OCI-LY1 (cell line): ENCODE measurements at regions not wholly inside any gene's neighbourhood (a gene's known extent, or its start where the extent isn't known, plus 50 kb on each side); places are given as distances from the start of the nearest gene placed in this dataset.

Experiments used
- H2AFZ ChIP-seq: fragments of 200-600 bp; sonication (generic), shearing (Covaris generic); 2 replicates; pipeline ENCODE4 v1.6.0; 2014; ENCODE audit warnings: antibody characterized with exemption, mild to moderate bottlenecking, low read length
- H3F3A ChIP-seq: fragments of 200-600 bp; sonication (generic), shearing (Covaris generic); 2 replicates; pipeline ENCODE4 v1.6.0; 2014; ENCODE audit warnings: mild to moderate bottlenecking, antibody characterized with exemption, low read length, moderate library complexity; ENCODE audit not compliant: insufficient read depth
- H3K27ac ChIP-seq: fragments of 200-600 bp; sonication (generic); 2 replicates; pipeline ENCODE4 v1.5.1; 2014; ENCODE audit warnings: low read length, mixed run types, mild to moderate bottlenecking, low read depth; ENCODE audit not compliant: poor library complexity, severe bottlenecking
- H3K27me3 ChIP-seq: fragments of 200-600 bp; sonication (generic); 2 replicates; pipeline ENCODE4 v1.6.0; 2014; ENCODE audit warnings: antibody characterized with exemption, mild to moderate bottlenecking, low read length, moderate library complexity; ENCODE audit not compliant: insufficient read depth
- H3K36me3 ChIP-seq: fragments of 200-600 bp; sonication (generic); 2 replicates; pipeline ENCODE4 v1.6.1; 2014; ENCODE audit warnings: mild to moderate bottlenecking, antibody characterized with exemption, low read length, moderate library complexity, mixed read lengths; ENCODE audit not compliant: insufficient read depth
- H3K4me1 ChIP-seq: fragments of 200-600 bp; sonication (generic); 2 replicates; pipeline ENCODE4 v1.5.1; 2014; ENCODE audit warnings: mild to moderate bottlenecking, low read length, moderate library complexity; ENCODE audit not compliant: insufficient read depth, severe bottlenecking
- H3K4me2 ChIP-seq: fragments of 200-600 bp; sonication (generic), shearing (Covaris generic); 2 replicates; pipeline ENCODE4 v1.6.1; 2014; ENCODE audit warnings: low read length
- H3K4me3 ChIP-seq: fragments of 200-600 bp; sonication (generic); 2 replicates; pipeline ENCODE4 v1.5.1; 2014; ENCODE audit warnings: low read length, low read depth, mild to moderate bottlenecking, mixed read lengths; ENCODE audit not compliant: poor library complexity, severe bottlenecking
- H3K79me2 ChIP-seq: fragments of 200-600 bp; shearing (Covaris generic); 2 replicates; pipeline ENCODE4 v1.6.1; 2016; ENCODE audit warnings: mixed run types, low read length, mixed read lengths; ENCODE audit not compliant: insufficient read depth
- H3K9ac ChIP-seq: fragments of 200-600 bp; sonication (generic), shearing (Covaris generic); 2 replicates; pipeline ENCODE4 v1.6.1; 2014; ENCODE audit warnings: mild to moderate bottlenecking, low read length, mixed read lengths
- H3K9me2 ChIP-seq: fragments of 200-600 bp; sonication (generic), shearing (Covaris generic); 2 replicates; pipeline ENCODE4 v1.6.1; 2014; ENCODE audit warnings: low read depth, mild to moderate bottlenecking, low read length, mixed read lengths
- H3K9me3 ChIP-seq: fragments of 200-600 bp; shearing (Covaris generic); 2 replicates; pipeline ENCODE4 v1.6.1; 2014; ENCODE audit warnings: low read length, mixed read lengths
- H4K20me1 ChIP-seq: fragments of 200-600 bp; sonication (generic), shearing (Covaris generic); 2 replicates; pipeline ENCODE4 v1.6.0; 2016; ENCODE audit warnings: mild to moderate bottlenecking, low read length; ENCODE audit not compliant: insufficient read depth
- EZH2 ChIP-seq: fragments of 200-600 bp; sonication (generic), shearing (Covaris generic); IDR thresholded peaks from 2 replicates; pipeline ENCODE4 v1.8.0; 2017; ENCODE audit warnings: borderline replicate concordance, mixed run types, mild to moderate bottlenecking, antibody characterized with exemption, low read length, moderate library complexity, mixed read lengths
- TF ChIP-seq, protein P1 (sequence below): fragments of 200-600 bp; sonication (generic), shearing (Covaris generic); IDR thresholded peaks from 2 replicates; pipeline ENCODE4 v1.5.1; 2017; ENCODE audit warnings: mild to moderate bottlenecking, antibody characterized with exemption, low read length, moderate library complexity, mixed read lengths

DNA sequence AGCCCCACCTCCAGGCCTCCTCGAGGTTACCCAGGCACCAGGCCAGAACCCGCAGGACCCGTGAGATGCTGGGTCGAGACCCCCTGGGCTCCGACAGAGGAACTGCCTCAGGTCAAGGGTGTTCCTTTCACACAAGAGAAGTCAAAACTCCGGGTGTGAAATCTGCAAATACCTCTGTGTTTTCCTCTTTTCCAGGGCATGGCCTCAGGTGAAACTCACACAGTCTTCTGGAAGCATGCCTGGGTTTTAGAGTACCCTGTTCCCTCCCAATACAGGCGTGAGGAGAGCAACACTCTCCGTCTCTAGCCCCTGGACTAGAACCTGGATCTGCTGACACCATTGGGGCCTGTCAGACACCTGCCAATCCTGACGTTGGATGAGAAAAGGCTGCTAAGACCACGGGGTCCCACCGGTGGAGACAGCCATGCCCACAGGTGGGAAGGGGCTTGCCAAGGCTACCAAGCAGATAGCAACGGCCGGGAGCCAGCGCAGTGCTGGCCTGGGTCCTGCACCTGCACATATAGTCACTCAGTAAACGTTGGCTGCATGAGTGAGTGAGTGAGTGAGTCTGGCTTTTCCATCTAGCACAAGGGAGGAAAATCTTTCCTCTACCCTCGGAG lies 182.0 kb upstream of the PPP1R26 start:
- 0 out of 2 replicates have a peak, but pooled peaks cover 4% of the 10 kb centered on the region for H3K27me3 ChIP-seq
- H3F3A ChIP-seq: no peaks in the 10 kb centered on the region
- no peaks in the 10 kb centered on the region for H4K20me1 ChIP-seq
- no peaks in the 10 kb centered on the region for H3K9me3 ChIP-seq
- H3K36me3 ChIP-seq: no peaks in the 10 kb centered on the region
- no peak overlapping the region for H3K27ac ChIP-seq
- no peak overlapping the region for H3K4me2 ChIP-seq
- H3K79me2 ChIP-seq: no peaks in the 10 kb centered on the region
- no peaks in the 10 kb centered on the region for H3K4me1 ChIP-seq
- TF ChIP-seq, protein P1, sequence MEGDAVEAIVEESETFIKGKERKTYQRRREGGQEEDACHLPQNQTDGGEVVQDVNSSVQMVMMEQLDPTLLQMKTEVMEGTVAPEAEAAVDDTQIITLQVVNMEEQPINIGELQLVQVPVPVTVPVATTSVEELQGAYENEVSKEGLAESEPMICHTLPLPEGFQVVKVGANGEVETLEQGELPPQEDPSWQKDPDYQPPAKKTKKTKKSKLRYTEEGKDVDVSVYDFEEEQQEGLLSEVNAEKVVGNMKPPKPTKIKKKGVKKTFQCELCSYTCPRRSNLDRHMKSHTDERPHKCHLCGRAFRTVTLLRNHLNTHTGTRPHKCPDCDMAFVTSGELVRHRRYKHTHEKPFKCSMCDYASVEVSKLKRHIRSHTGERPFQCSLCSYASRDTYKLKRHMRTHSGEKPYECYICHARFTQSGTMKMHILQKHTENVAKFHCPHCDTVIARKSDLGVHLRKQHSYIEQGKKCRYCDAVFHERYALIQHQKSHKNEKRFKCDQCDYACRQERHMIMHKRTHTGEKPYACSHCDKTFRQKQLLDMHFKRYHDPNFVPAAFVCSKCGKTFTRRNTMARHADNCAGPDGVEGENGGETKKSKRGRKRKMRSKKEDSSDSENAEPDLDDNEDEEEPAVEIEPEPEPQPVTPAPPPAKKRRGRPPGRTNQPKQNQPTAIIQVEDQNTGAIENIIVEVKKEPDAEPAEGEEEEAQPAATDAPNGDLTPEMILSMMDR: no peak
- no peak for TF ChIP-seq EZH2
- H3K9me2 ChIP-seq: no peaks in the 10 kb centered on the region
- no peak overlapping the region for H3K4me3 ChIP-seq
- no peak overlapping the region for H2AFZ ChIP-seq
- H3K9ac ChIP-seq: no peak overlapping the region

DNA sequence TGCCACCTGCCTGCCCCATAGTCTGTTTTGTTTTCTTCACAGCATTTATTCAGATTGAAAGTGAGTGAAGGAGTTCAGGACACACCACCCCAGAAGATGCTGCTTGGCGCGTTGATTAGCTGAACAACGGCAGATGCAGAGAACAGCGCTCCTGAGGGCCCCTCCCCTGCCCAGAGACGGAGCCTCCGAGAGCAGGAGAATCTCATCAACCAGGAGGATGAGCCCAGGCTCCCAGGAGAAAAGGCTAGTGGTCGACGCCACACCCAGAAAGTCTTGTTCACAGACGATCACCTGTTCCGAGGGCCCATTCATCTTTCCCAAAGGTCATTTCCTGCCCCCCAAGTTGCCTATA lies 180.4 kb upstream of the PPP1R26 start:
- no peaks in the 10 kb centered on the region for H3K9me2 ChIP-seq
- no peaks in the 10 kb centered on the region for H3K36me3 ChIP-seq
- H3K4me2 ChIP-seq: no peak overlapping the region
- no peak overlapping the region for H3K9ac ChIP-seq
- H4K20me1 ChIP-seq: no peaks in the 10 kb centered on the region
- no peaks in the 10 kb centered on the region for H3K4me1 ChIP-seq
- 0 out of 2 replicates have a peak, but pooled peaks cover 4% of the 10 kb centered on the region for H3K27me3 ChIP-seq
- H3K27ac ChIP-seq: no peak overlapping the region
- H3K4me3 ChIP-seq: no peak overlapping the region
- H3K79me2 ChIP-seq: no peaks in the 10 kb centered on the region
- H3F3A ChIP-seq: no peaks in the 10 kb centered on the region
- TF ChIP-seq, protein P1: no peak
- TF ChIP-seq EZH2: no peak
- no peaks in the 10 kb centered on the region for H3K9me3 ChIP-seq
- no peak overlapping the region for H2AFZ ChIP-seq

DNA sequence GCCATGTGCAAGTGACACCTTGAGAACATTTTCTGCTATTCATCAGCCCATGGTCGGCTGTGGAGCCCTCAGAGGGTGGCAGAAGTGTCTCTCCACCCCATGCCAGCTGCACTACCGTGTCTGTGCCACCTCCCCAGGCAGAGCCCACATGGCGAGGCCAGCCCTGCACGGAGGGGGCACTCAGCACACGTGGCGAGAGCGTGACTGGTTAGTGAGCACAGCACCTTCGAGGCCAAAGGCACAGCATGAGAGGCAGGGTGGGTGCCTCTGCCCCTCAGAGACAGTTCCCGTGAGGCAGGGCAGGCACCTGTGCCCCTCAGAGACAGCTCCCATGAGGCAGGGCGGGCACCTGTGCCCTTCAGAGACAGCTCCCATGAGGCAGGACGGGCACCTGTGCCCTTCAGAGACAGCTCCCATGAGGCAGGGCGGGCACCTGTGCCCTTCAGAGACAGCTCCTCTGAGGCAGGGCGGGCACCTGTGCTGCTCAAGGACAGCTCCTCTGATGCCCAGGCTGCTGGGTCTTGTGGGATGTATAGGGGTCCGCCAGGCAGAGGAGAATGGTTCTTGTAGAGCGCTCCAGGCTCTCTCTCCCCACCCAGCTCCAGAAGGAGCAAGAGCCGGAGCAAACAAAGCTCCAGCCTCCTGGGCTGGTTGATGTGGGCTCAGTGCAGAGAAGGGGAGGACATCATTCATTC lies 179.8 kb upstream of the PPP1R26 start:
- no peaks in the 10 kb centered on the region for H3K9me3 ChIP-seq
- H3K27me3 ChIP-seq: 0 out of 2 replicates have a peak, but pooled peaks cover 4% of the 10 kb centered on the region
- H2AFZ ChIP-seq: no peak overlapping the region
- H3K9me2 ChIP-seq: no peaks in the 10 kb centered on the region
- no peaks in the 10 kb centered on the region for H4K20me1 ChIP-seq
- no peaks in the 10 kb centered on the region for H3K79me2 ChIP-seq
- no peaks in the 10 kb centered on the region for H3F3A ChIP-seq
- H3K9ac ChIP-seq: no peak overlapping the region
- H3K4me3 ChIP-seq: no peak overlapping the region
- no peak overlapping the region for H3K27ac ChIP-seq
- TF ChIP-seq, protein P1: no peak
- no peak for TF ChIP-seq EZH2
- H3K36me3 ChIP-seq: no peaks in the 10 kb centered on the region
- no peak overlapping the region for H3K4me2 ChIP-seq
- no peaks in the 10 kb centered on the region for H3K4me1 ChIP-seq
